Hepatocyte (in vitro differentiated cells): ENCODE measurements at regions not wholly inside any gene's neighbourhood (a gene's known extent, or its start where the extent isn't known, plus 50 kb on each side); places are given as distances from the start of the nearest gene placed in this dataset.
A peak's percentile ranks its signal among the peaks of the same experiment; 100 is the strongest.

ENCODE experiments used
- DNase-seq: peaks from one replicate; pipeline ENCODE4 v3.0.0-alpha.2; 2016; ENCODE audit warnings: low spot score
- H2AFZ ChIP-seq: fragments of 200-600 bp; sonication (generic); 2 replicates; pipeline ENCODE4 v1.6.0; 2016; ENCODE audit warnings: antibody characterized with exemption, mild to moderate bottlenecking
- H3K27ac ChIP-seq: fragments of 200-600 bp; sonication (generic); 2 replicates; pipeline ENCODE4 v1.5.1; 2016; ENCODE audit warnings: mild to moderate bottlenecking
- H3K27me3 ChIP-seq: fragments of 200-600 bp; sonication (generic); 2 replicates; pipeline ENCODE4 v1.6.1; 2016
- H3K36me3 ChIP-seq: fragments of 200-600 bp; sonication (generic); replicated peaks from 2 replicates; pipeline ENCODE4 v1.5.1; 2016; ENCODE audit warnings: low read depth; ENCODE audit not compliant: insufficient read depth
- H3K4me1 ChIP-seq: fragments of 200-600 bp; sonication (generic); 2 replicates; pipeline ENCODE4 v1.5.1; 2016; ENCODE audit warnings: mild to moderate bottlenecking, moderate library complexity; ENCODE audit not compliant: insufficient read depth
- H3K4me2 ChIP-seq: fragments of 200-600 bp; sonication (generic); 2 replicates; pipeline ENCODE4 v1.6.0; 2016
- H3K4me3 ChIP-seq: fragments of 200-600 bp; sonication (generic); 2 replicates; pipeline ENCODE4 v1.5.1; 2016; ENCODE audit warnings: mild to moderate bottlenecking
- H3K79me2 ChIP-seq: fragments of 200-600 bp; sonication (generic); 2 replicates; pipeline ENCODE4 v1.6.0; 2017; ENCODE audit warnings: mild to moderate bottlenecking
- H3K9me2 ChIP-seq: fragments of 200-600 bp; sonication (generic); replicated peaks from 2 replicates; pipeline ENCODE4 v1.6.0; 2017; ENCODE audit warnings: mild to moderate bottlenecking; ENCODE audit not compliant: insufficient read depth
- H3K9me3 ChIP-seq: fragments of 200-600 bp; sonication (generic); 2 replicates; pipeline ENCODE4 v1.5.1; 2016; ENCODE audit warnings: low read depth, mild to moderate bottlenecking
- H4K20me1 ChIP-seq: fragments of 200-600 bp; sonication (generic); 2 replicates; pipeline ENCODE4 v1.6.0; 2016; ENCODE audit warnings: mild to moderate bottlenecking; ENCODE audit not compliant: insufficient read depth, poor library complexity, severe bottlenecking
- CTCF ChIP-seq: fragments of 200-600 bp; sonication (generic); IDR thresholded peaks from 2 replicates; pipeline ENCODE4 v1.5.1; 2016; ENCODE audit warnings: antibody characterized with exemption, mild to moderate bottlenecking; ENCODE audit not compliant: poor library complexity
- EZH2 ChIP-seq: fragments of 200-600 bp; sonication (generic); IDR thresholded peaks from 2 replicates; pipeline ENCODE4 v1.6.1; 2016; ENCODE audit warnings: antibody characterized with exemption, mild to moderate bottlenecking, borderline replicate concordance
- EZH2phosphoT487 ChIP-seq: fragments of 200-600 bp; sonication (generic); IDR thresholded peaks from one replicate; pipeline ENCODE4 v1.6.1; 2018; ENCODE audit warnings: antibody characterized with exemption, mild to moderate bottlenecking, low read depth, moderate library complexity; ENCODE audit not compliant: unreplicated experiment, severe bottlenecking
- WGBS: methylation state at CpG from one replicate; pipeline ENCODE4 v1.1.6; 2016; ENCODE audit warnings: low lambda C conversion rate; ENCODE audit errors: missing lambda C conversion rate; 5-methylcytosine and 5-hydroxymethylcytosine counted together

GRCh38 chr10:117444497-117445040 lies 69.3 kb upstream of the PDZD8 start:
- 96% methylated on average over 4 of the region's 4 CpGs for WGBS
- Histone ChIP-seq H3K4me1 (no peaks in the 10 kb centered on the region), H4K20me1 (no peaks in the 10 kb centered on the region), H3K79me2 (no peaks in the 10 kb centered on the region), H3K36me3 (no peaks in the 10 kb centered on the region), H3K27ac (no peak overlapping the region), H3K4me2 (no peak overlapping the region), H3K9me3 (no peaks in the 10 kb centered on the region), H2AFZ (no peak overlapping the region), H3K9me2 (no peaks in the 10 kb centered on the region), H3K27me3 (no peaks in the 10 kb centered on the region), H3K4me3 (no peak overlapping the region)
- no peak for DNase-seq
- no peak for TF ChIP-seq CTCF
- no peak for TF ChIP-seq EZH2
- no peak for TF ChIP-seq EZH2phosphoT487

DNA sequence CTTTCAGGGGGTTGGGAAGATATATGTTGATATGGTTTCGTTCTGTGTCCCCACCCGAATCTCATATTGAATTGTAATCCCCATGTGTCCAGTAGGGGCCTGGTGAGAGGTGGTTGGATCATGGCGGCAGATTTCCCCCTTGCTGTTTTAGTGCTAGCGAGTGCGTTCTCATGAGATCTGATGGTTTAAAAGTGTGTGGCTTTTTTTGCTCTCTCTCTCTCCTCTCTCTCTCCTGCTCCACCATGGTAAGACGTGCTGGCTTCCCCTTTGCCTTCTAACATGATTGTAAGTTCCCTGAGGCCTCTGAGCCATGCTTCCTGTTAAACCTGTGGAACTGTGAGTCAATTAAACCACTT lies 68.4 kb upstream of the PDZD8 start:
- Histone ChIP-seq H2AFZ (no peak overlapping the region), H3K4me2 (no peak overlapping the region), H3K27ac (no peak overlapping the region), H3K27me3 (no peaks in the 10 kb centered on the region), H4K20me1 (no peaks in the 10 kb centered on the region), H3K4me3 (no peak overlapping the region), H3K36me3 (no peaks in the 10 kb centered on the region), H3K4me1 (no peaks in the 10 kb centered on the region), H3K9me3 (no peaks in the 10 kb centered on the region), H3K9me2 (no peaks in the 10 kb centered on the region), H3K79me2 (no peaks in the 10 kb centered on the region)
- TF ChIP-seq EZH2 (no peak), EZH2phosphoT487 (no peak), CTCF (no peak)
- WGBS = 90% methylated on average over 6 of the region's 6 CpGs
- no peak for DNase-seq

DNA sequence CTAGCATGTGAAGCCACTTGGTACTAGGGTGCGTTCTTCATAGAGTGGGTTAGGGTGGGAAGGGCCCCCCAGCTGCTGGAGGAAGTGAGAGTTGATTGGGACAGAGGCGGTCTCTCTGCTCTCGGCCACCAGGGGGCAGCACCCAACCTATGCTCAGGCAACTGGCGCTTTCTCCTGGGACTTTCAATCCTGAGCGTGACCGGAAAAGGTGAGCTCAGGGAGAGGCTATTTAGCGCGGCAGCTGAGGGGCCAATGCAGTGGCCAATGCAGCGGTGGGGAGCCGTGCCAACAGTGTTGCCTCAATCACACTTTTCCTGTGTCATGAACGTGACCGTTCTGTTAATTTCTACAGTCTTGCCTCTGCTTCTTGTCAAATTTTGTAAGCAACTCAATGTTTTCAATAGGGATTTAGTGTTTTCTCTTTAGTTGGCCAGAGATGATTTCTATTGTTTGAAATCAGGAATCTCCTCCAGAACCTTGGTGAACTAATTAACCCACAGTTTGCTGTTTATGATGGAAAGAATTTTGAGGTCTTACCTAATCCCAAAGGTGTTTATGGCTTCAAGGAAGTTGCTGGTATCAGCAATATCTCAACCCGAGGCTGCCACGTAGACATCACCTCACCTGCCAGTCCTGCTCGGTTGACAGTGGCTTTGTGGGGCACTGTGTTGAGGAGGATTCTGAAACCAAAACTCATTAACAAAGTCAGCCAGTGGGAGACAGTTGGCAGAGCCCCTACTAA lies 67.9 kb upstream of the PDZD8 start:
- H3K36me3 ChIP-seq = no peaks in the 10 kb centered on the region
- TF ChIP-seq CTCF (peak; percentile 77), EZH2phosphoT487 (no peak), EZH2 (no peak)
- H3K4me3 ChIP-seq = no peak overlapping the region

More for the DNA sequence above, 67.9 kb upstream of the PDZD8 start:
- Histone ChIP-seq H3K9me3 (no peaks in the 10 kb centered on the region), H3K27me3 (no peaks in the 10 kb centered on the region), H2AFZ (no peak overlapping the region), H3K79me2 (no peaks in the 10 kb centered on the region), H3K9me2 (no peaks in the 10 kb centered on the region), H4K20me1 (no peaks in the 10 kb centered on the region), H3K4me2 (peak overlapping the region; percentile 44), H3K4me1 (no peaks in the 10 kb centered on the region), H3K27ac (no peak overlapping the region)
- DNase-seq = peak; percentile 88
- WGBS = 36% methylated on average over 15 of the region's 15 CpGs
